ENCODE measurements at regions not wholly inside any gene's neighbourhood (a gene's known extent, or its start where the extent isn't known, plus 50 kb on each side); places are given as distances from the start of the nearest gene placed in this dataset.
"Not testable (repeated sequence)": the region's sequence is repeated elsewhere in the genome, so short reads cannot be mapped to it uniquely, and the experiment has no call there.

- no peak for DNase-seq (ENCODE audit: low spot score)
Measured at GRCh38 chr2:111251711-111252110, 131.0 kb downstream of the BCL2L11 start.

- no peak for DNase-seq (ENCODE audit: low spot score)
Measured at GRCh38 chr2:111252436-111252835, 131.7 kb downstream of the BCL2L11 start.

- DNase-seq (ENCODE audit: low spot score): not testable (repeated sequence)
Measured at GRCh38 chr2:111254916-111255315, 134.2 kb downstream of the BCL2L11 start.

DNA sequence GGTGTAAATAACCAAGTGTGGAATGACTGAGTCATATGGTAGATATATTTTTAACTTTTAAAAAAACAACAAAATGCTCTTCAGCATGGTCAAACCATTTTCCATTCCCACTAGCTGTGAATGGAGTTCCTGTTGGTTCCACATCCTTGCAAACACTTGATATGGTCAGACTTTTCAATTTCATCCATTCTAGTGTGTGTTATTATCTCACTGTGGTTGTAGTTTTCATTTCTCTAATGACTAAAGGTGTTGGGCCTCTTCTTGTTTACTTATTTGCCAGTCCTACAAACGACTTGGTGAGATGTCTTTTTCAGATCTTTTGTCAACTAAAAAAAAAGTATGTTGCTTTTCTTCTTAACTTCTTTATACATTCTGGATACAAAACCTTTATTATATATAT lies 135.9 kb downstream of the BCL2L11 start:
- DNase-seq (ENCODE audit: low spot score): not testable (repeated sequence)

DNA sequence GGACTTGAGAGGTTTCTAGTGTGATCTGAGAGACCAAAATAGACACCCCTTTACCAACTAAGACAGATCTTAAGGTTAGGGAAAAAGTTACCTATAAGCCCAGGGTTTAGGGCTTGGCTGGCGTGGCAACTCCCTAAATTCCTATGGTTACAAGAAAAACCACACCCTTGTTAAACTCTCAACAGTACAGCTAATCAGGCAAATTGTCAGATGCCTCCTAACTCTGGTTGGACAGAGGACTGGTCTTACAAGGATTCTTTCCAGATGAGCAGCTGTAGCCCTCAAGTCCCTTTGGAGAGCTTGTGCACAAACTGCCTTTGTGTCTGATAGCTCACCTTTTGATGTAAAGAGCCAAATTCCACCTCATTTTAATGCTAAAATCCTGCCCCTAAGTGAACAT lies 136.9 kb downstream of the BCL2L11 start:
- not testable (repeated sequence) for DNase-seq (ENCODE audit: low spot score)

DNA sequence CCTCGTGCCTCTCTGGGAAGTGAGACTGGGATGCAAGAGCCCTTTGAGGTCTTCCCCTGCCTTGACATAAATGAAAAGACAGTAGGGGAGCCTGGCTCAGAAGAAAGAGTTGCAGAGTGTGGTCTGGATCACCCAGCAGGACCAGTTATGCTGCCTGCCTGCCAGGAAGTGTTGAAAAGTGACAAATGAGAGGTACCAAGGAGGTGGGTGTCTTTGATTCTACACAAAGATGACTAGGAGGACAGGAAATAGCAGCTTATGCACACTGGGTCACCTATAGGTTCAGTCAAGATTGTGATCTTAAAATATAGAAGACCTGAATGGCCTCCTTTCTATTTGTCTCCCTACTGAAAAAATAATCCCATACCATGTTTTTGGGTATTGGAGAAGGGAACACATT lies 137.6 kb downstream of the BCL2L11 start:
- not testable (repeated sequence) for DNase-seq (ENCODE audit: low spot score)

DNA sequence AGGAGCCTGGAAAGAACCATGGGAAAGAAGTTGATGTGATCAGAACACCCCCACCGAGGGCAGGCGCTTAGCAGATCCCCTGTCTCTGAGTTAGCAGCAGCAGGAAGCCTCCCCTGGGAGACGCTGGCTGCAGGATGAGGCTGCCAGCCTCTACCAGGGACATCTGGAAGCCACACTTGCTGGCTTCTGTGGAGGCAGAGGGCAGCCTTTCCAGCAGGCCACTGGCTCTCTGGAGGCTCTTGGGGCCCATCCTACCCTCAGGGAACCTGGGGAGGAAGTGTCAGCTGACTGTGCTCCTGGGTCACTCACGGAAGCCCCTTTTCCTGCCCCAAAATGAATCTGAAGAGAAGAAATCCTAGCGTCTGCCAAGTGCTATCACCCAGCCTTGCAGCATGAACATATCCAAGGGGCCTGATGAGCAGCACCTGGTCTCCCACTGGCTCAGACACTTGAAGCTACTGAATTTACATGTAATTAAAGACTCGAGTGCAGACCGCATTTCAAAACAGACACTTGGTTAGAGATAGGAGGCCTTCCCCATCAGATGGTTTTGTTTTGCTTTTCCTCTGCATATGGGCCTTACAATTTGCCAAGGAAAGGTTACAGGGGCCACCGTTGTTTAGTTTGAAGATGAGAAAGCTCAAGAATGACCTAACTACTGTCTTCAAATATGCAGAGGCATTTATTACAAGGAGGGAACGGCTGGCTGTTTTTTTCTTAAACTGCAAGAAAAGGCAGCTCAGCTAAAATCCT lies 142.1 kb downstream of the BCL2L11 start:
- DNase-seq (ENCODE audit: low spot score): not testable (repeated sequence)

DNA sequence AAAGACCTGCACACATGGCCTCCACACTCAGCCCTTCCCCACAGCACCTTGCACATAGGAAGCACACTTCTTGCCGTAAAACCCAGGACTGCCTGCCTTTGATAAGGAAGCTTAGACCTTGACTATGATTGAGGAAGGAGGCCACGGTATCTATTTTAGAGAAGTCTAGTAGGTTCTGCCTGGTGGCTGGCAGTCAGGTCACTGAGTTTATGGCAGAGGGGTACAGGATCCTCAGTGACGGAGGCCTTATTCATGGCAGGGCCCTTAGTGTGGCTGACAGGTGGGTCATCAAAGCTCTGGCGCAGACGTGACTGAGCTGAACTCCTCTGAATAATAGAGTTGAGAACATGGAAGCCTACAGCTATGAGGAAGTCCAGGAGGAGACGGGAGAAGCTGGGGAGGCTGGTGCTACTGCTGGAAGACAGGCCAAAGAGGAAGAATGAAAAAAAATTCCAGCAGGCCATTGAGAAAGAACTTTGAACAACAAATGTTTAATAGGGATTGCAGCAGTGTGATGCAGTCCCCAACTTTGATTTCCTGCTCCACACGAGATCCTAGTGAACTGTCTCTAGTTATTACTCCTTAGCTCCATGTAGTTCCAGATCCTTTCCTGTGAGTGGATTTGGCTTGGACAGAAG lies 142.8 kb downstream of the BCL2L11 start:
- not testable (repeated sequence) for DNase-seq (ENCODE audit: low spot score)

- DNase-seq (ENCODE audit: low spot score): not testable (repeated sequence)
Measured at GRCh38 chr2:111264956-111265355, 144.2 kb downstream of the BCL2L11 start.

GRCh38 chr2:111266556-111266955 lies 145.8 kb downstream of the BCL2L11 start:
- not testable (repeated sequence) for DNase-seq (ENCODE audit: low spot score)

GRCh38 chr2:111267038-111267437 lies 146.3 kb downstream of the BCL2L11 start:
- not testable (repeated sequence) for DNase-seq (ENCODE audit: low spot score)

GRCh38 chr2:111269761-111270323 lies 149.1 kb downstream of the BCL2L11 start:
- DNase-seq (ENCODE audit: low spot score): not testable (repeated sequence)

DNA sequence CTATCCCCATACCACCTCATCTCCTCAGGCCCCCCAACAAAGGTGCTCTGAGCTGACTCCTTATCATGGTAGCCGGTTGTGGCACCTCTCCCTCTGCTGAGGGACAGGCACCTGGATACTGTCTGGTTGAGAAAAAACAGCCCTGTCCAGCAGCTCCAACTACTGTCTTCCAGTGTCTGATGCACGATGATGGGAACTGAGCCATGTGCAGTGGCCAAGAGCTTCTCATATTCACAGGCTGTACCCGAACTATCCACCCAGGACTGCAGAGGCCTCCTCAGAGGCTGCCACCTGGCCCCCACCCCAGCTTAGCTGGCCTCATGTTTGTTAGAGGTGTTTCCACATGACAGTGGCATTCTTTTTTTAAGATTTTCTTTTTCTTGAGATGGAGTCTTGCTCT lies 149.9 kb downstream of the BCL2L11 start:
- DNase-seq (ENCODE audit: low spot score): not testable (repeated sequence)

DNA sequence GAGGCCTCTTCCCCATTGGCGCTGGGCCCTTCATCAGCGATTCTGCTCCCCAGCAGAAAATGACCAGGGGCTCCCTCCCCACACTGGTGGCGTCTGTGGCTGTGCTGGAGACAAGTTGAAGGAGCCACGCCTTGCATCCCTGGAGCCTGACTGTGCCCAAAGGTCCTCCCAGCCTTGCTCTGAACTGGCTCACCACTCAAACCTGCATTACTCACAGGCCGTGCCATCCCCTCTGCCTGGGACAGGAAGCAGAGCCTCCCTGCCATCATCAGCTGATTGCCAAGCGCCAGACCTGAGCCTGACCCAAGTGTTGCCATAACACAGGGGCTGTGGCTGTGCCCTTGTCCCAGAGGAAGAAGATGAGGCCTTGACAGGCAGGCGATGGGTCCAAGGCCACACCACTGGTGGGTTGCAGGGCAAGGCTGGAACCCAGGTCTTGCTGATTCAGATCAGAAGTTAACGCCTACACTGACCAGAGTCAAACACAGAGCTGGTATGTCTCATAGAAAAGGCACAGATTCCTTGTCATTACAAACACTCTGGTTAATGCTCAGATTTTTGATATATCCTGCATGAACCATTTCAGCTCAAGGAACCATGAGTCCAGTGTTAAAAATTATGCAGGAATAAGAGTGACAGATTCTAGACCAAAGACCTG lies 151.1 kb downstream of the BCL2L11 start:
- not testable (repeated sequence) for DNase-seq (ENCODE audit: low spot score)

- not testable (repeated sequence) for DNase-seq (ENCODE audit: low spot score)
Measured at GRCh38 chr2:111273007-111273406, 152.3 kb downstream of the BCL2L11 start.

DNA sequence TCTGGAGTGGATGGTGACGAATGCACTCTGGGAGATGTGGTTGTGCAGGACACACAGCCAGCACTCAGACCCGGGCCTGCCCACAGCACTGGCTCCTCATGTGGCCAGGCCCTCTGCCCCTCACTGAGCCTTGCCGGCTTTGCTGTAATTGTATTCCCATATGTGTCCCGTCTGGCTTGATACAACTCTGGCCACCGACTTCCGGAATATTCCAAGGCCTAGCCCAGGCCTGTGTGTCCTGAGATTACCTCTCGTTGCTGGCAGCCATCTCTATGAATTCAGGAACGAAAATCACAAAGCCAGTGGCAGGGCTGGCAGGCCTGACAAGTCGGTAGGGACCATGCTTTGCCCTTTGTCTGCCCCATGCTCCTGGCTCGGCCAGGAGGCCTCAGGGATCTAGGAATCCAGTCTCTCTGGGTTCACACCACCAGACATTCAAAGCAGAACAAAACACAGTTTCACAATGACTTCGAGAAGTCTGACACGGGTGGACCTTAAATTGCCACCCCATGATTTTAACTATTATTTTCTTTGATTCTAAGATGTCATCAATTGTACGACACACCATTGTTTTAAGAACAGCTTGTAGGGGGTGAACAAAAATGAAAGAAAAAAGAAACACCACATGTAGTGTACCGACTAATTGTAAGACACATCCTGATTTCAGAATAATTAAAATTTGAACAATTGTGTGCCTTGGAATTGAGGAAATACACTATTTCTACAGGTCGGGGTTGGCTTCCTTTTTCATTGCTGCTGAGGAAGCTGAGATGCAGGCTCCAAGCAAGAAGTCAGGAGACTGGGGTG lies 154.5 kb downstream of the BCL2L11 start:
- DNase-seq (ENCODE audit: low spot score): not testable (repeated sequence)

DNA sequence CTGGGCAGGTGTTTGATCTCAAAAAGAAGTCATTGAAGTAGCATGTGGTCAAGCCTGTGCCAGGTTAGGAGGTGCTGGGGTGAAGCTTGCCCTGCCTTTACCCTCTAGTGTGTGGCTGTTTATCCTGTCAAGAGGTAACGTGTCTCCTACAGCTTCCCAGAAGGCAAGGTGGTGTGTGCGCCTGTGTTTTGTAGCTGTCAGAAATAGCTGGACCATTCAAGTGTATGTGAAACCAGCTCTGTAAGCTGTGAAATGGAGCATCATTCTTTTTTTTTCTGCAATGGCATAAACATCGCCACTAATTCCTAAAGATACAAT lies 155.1 kb downstream of the BCL2L11 start:
- not testable (repeated sequence) for DNase-seq (ENCODE audit: low spot score)

GRCh38 chr2:111278133-111278532 lies 157.4 kb downstream of the BCL2L11 start:
- DNase-seq (ENCODE audit: low spot score): not testable (repeated sequence)

DNA sequence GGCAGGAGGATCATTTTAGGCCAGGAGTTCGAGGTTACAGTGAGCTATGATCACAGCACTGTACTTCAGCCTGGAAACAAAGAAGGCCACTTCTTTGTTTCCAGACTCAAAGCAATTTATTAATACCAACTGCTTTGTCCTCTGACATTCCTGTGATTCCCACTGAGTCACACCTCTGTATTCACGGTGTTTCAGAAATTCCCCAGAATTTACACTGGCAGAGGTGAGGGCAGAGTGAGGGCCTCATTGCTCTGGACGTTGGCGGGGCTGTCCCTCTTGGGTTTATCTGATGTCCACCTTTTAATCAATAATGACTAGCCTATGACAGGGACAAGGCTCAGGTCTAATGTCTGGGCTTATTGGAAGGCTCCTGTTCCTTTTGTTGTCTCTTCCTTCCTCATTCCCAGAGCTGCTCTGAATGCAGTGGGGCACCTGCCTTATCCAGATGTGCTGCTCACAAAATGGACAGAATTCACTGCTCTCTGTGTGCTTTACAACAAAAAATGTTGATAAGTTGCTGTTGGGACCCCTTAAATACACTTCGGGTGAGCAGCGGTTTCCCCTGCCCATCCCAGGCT lies 160.1 kb downstream of the BCL2L11 start:
- not testable (repeated sequence) for DNase-seq (ENCODE audit: low spot score)

DNA sequence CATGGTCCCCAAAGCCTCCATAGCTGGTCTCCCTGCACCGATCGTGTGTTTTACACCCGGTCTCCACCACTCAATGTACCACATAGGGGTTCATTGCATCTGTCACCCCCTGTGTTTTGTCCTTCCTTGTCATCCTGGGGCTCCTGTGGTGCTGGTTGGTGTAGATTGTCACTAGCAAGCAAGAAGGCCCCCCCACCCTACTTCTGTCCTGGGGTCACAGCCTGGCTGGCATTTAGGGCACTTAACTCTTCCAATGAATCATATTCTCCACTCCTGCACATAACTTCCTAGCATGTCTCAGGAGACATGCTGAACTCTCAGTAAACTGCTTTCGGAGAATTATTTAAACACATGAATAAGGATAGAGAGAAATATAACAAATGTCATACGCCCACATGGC lies 161.4 kb downstream of the BCL2L11 start:
- not testable (repeated sequence) for DNase-seq (ENCODE audit: low spot score)
